Right lobe of liver (tissue), 6 donors: ENCODE measurements at regions not wholly inside any gene's neighbourhood (a gene's known extent, or its start where the extent isn't known, plus 50 kb on each side); places are given as distances from the start of the nearest gene placed in this dataset.

Source experiments
- ATAC-seq, 4 donors: fragments of 200-7000 bp; cut with Tn5 transposase; one replicate each; pipeline ENCODE4 v1.9.1; 2020; ENCODE audit warnings: mild to moderate bottlenecking in 4 of 4, moderate library complexity in 4 of 4
- DNase-seq, 3 donors: peaks; one replicate each; pipeline ENCODE4 v3.0.0-alpha.2; 2020
- H3K27ac ChIP-seq, 3 donors: fragments of 200-600 bp; one replicate each; pipeline ENCODE4 v1.8.0; 2022
- H3K27me3 ChIP-seq, 2 donors: fragments of 200-600 bp; one replicate each; pipeline ENCODE4 v1.8.0; 2022
- H3K36me3 ChIP-seq, 4 donors: fragments of 200-600 bp; sonication (generic) in 1 of 4; one replicate each; pipeline versions ENCODE4 v1.5.1 to v1.8.0; 2017 to 2022; ENCODE audit warnings: control low read depth in 1 of 4
- H3K4me1 ChIP-seq, 4 donors: fragments of 200-600 bp; sonication (generic) in 1 of 4; one replicate each; pipeline versions ENCODE4 v1.5.1 to v1.8.0; 2017 to 2022; ENCODE audit warnings: control low read depth in 1 of 4
- H3K4me3 ChIP-seq, 3 donors: fragments of 200-600 bp; one replicate each; pipeline ENCODE4 v1.8.0; 2022
- H3K9me3 ChIP-seq, 4 donors: fragments of 200-600 bp; sonication (generic) in 1 of 4; one replicate each; pipeline versions ENCODE4 v1.5.1 to v1.8.0; 2017 to 2022; ENCODE audit warnings: control low read depth in 1 of 4
- POLR2A ChIP-seq: fragments of 450-650 bp; IDR thresholded peaks from one replicate; pipeline ENCODE4 v1.6.1; 2017; ENCODE audit warnings: antibody characterized with exemption, mild to moderate bottlenecking
- WGBS: methylation state at CpG from one replicate; pipeline ENCODE4 v1.1.6; 2018; ENCODE audit warnings: low coverage, low lambda C conversion rate; ENCODE audit not compliant: insufficient coverage; ENCODE audit errors: missing lambda C conversion rate; 5-methylcytosine and 5-hydroxymethylcytosine counted together
- intact Hi-C, 2 donors: fragments of 100-400 bp; cut with DNase I; formaldehyde crosslinking; loops; one replicate each; pipeline versions ENCODE4 v1.11.2 to v1.14.1; 2022
- TF ChIP-seq, protein P1 (sequence below), 4 donors: fragments of 200-600 bp in 3 of 4; fragments of 450-650 bp in 1 of 4; IDR thresholded peaks; one replicate each; pipeline versions ENCODE4 v1.5.1 to v1.8.0; 2016 to 2022; ENCODE audit warnings: antibody characterized with exemption in 4 of 4, mild to moderate bottlenecking in 2 of 4
- donor health status: DM: no; HTN: yes; CAD: no.
- donor health status: DM: no; HTN: no; CAD: no.
- donor health status: DM: no; HTN: no; CAD: no.
- donor health status: DM: no; HTN: yes; CAD: no.
- donor health status: DM: no; HTN: yes; CAD: no.

DNA sequence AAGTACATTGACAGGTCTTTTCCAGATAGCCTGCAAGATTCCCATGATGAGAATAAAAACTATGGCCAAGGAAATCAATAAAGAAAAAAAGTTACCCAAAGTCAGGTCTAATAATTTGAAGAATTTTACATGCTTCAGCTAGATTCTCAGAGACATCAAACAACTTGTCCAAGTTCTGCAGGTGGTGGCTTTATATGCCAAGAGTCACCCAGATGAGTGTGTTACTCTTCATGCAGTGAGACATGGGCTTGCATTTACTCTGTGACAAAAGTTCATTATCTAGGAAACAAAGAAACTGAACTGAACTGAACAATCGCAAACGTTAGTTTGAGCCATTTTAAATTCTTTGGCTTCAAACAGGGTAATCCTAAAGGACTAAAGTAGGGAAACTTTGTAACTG, 548.5 kb upstream of the SYT4 start:
- ATAC-seq (no peak), DNase-seq (no peak)
- WGBS = 38% methylated on average over 2 of the region's 2 CpGs
- Histone ChIP-seq H3K27ac (no peak overlapping the region), H3K9me3 (no peaks in the 10 kb centered on the region), H3K36me3 (no peaks in the 10 kb centered on the region), H3K27me3 (no peaks in the 10 kb centered on the region), H3K4me3 (no peak overlapping the region), H3K4me1 (no peaks in the 10 kb centered on the region)
- intact Hi-C loops = no loop called here
- TF ChIP-seq POLR2A = no peak
- TF ChIP-seq, protein P1, sequence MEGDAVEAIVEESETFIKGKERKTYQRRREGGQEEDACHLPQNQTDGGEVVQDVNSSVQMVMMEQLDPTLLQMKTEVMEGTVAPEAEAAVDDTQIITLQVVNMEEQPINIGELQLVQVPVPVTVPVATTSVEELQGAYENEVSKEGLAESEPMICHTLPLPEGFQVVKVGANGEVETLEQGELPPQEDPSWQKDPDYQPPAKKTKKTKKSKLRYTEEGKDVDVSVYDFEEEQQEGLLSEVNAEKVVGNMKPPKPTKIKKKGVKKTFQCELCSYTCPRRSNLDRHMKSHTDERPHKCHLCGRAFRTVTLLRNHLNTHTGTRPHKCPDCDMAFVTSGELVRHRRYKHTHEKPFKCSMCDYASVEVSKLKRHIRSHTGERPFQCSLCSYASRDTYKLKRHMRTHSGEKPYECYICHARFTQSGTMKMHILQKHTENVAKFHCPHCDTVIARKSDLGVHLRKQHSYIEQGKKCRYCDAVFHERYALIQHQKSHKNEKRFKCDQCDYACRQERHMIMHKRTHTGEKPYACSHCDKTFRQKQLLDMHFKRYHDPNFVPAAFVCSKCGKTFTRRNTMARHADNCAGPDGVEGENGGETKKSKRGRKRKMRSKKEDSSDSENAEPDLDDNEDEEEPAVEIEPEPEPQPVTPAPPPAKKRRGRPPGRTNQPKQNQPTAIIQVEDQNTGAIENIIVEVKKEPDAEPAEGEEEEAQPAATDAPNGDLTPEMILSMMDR (IDR thresholded peaks at IDR 0.05) = no peak

GRCh38 chr18:43826215-43826614, 548.9 kb upstream of the SYT4 start:
- DNase-seq (no peak), ATAC-seq (no peak)
- TF ChIP-seq, protein P1 (IDR thresholded peaks at IDR 0.05) = no peak
- no peak for TF ChIP-seq POLR2A
- Histone ChIP-seq H3K27me3 (no peaks in the 10 kb centered on the region), H3K27ac (no peak overlapping the region), H3K9me3 (no peaks in the 10 kb centered on the region), H3K4me1 (no peaks in the 10 kb centered on the region), H3K36me3 (no peaks in the 10 kb centered on the region), H3K4me3 (no peak overlapping the region)
- intact Hi-C loops = no loop called here
- WGBS = 69% methylated on average over 1 of the region's 1 CpG

- 35% methylated on average over 4 of the region's 4 CpGs for WGBS
- TF ChIP-seq, protein P1 (IDR thresholded peaks at IDR 0.05) = no peak
- no peak for TF ChIP-seq POLR2A
- intact Hi-C loops = no loop called here
- DNase-seq (no peak), ATAC-seq (no peak)
- H3K36me3 ChIP-seq = no peaks in the 10 kb centered on the region
- H3K9me3 ChIP-seq = no peaks in the 10 kb centered on the region
- H3K27me3 ChIP-seq = no peaks in the 10 kb centered on the region
- H3K4me3 ChIP-seq = no peak overlapping the region
- H3K4me1 ChIP-seq = no peaks in the 10 kb centered on the region
- no peak overlapping the region for H3K27ac ChIP-seq
These were observed 550.0 kb upstream of the SYT4 start for GRCh38 chr18:43827311-43827710.

DNA sequence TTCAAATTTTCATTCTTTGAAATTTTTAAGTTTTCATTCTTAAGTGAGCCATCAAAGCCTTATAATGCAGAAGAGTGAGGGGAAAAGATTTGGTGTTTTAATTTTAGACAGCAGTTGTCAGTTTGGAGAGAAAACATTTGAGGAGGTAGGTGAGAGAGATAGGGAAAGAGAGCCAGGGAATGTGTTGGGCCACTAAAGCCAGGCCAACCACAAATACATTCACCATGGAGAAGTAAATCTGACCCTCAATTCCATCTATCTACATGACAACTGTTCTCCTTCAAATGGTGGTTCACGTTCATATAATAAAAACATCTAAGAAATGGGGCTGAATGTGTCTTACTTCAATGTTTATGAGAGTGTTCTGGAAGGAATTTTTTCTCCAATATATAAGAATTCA, 553.0 kb upstream of the SYT4 start:
- no peak for DNase-seq
- H3K36me3 ChIP-seq = no peaks in the 10 kb centered on the region
- H3K4me1 ChIP-seq = no peaks in the 10 kb centered on the region
- WGBS = 64% methylated on average over 1 of the region's 1 CpG
- H3K27ac ChIP-seq = no peak overlapping the region
- intact Hi-C loops = no loop called here
- no peak overlapping the region for H3K4me3 ChIP-seq
- TF ChIP-seq, protein P1 (IDR thresholded peaks at IDR 0.05) = no peak
- TF ChIP-seq POLR2A = no peak
- no peak for ATAC-seq
- H3K9me3 ChIP-seq = no peaks in the 10 kb centered on the region
- no peaks in the 10 kb centered on the region for H3K27me3 ChIP-seq

DNA sequence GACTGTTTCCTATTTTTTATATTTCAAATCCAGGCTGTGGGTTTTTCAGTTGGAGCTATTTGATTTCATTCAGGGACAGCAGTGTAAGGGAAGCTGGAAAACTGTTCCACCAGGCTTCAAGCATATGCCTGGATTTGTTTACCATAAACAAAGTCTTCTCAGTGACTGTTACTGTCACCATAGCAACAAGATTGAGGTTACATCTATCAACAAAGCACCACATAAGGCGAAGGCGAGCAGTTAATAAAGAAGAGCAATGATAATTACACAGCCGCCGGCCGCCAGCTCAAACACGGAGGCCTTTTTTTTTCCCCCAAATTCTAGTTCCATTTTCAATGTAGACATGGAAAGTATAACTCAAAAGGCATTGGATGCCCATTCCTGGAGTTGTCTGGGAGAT, 553.7 kb upstream of the SYT4 start:
- Histone ChIP-seq H3K36me3 (no peaks in the 10 kb centered on the region), H3K27ac (no peak overlapping the region), H3K4me1 (no peaks in the 10 kb centered on the region), H3K9me3 (no peaks in the 10 kb centered on the region), H3K27me3 (no peaks in the 10 kb centered on the region), H3K4me3 (no peak overlapping the region)
- TF ChIP-seq POLR2A = no peak
- TF ChIP-seq, protein P1 (IDR thresholded peaks at IDR 0.05) = no peak
- DNase-seq (no peak), ATAC-seq (no peak)
- intact Hi-C loops = no loop called here
- 53% methylated on average over 6 of the region's 6 CpGs for WGBS
